ENCODE measurements at regions not wholly inside any gene's neighbourhood (a gene's known extent, or its start where the extent isn't known, plus 50 kb on each side); places are given as distances from the start of the nearest gene placed in this dataset.

- no peak for TF ChIP-seq EZH2 (optimal IDR thresholded peaks at IDR 0.05; ENCODE audit: low read depth, low read length)
- no peak for TF ChIP-seq EZH2phosphoT487 (IDR thresholded peaks at IDR 0.05; ENCODE audit: low read length)
- TF ChIP-seq CTCF (IDR thresholded peaks at IDR 0.05; ENCODE audit: low read length) = no peak
Measured at GRCh38 chr6:67639161-67639560, 995.9 kb upstream of the ADGRB3 start.

GRCh38 chr6:67634199-67634598 is 1000.9 kb upstream of the ADGRB3 start:
- Histone ChIP-seq H3K9ac (ENCODE audit: low read length) (no peak overlapping the region), H3K9me2 (replicated peaks; ENCODE audit: insufficient read depth, low read length) (no peaks in the 10 kb centered on the region), H3K36me3 (replicated peaks; ENCODE audit: insufficient read depth, low read length) (no peaks in the 10 kb centered on the region), H3K79me2 (ENCODE audit: low read length) (no peaks in the 10 kb centered on the region), H3K4me1 (ENCODE audit: low read length) (no peaks in the 10 kb centered on the region), H3F3A (ENCODE audit: insufficient read depth, low read length) (no peaks in the 10 kb centered on the region), H3K27me3 (replicated peaks; ENCODE audit: insufficient read depth, low read length) (no peaks in the 10 kb centered on the region), H3K27ac (ENCODE audit: low read length) (no peak overlapping the region), H3K4me2 (ENCODE audit: low read depth, low read length) (no peak overlapping the region), H3K4me3 (ENCODE audit: low read length) (no peak overlapping the region), H4K20me1 (ENCODE audit: insufficient read depth, low read length) (no peaks in the 10 kb centered on the region), H3K9me3 (replicated peaks; ENCODE audit: insufficient read depth, low read length) (no peaks in the 10 kb centered on the region), H2AFZ (ENCODE audit: low read length) (no peak overlapping the region)
- TF ChIP-seq EZH2 (optimal IDR thresholded peaks at IDR 0.05; ENCODE audit: low read depth, low read length) = no peak
- TF ChIP-seq EZH2phosphoT487 (IDR thresholded peaks at IDR 0.05; ENCODE audit: low read length) = no peak
- TF ChIP-seq CTCF (IDR thresholded peaks at IDR 0.05; ENCODE audit: low read length) = no peak
- no peak for DNase-seq

More at GRCh38 chr6:67639161-67639560, 995.9 kb upstream of the ADGRB3 start:
- H3K4me1 ChIP-seq (ENCODE audit: low read length) = no peaks in the 10 kb centered on the region
- H3K27me3 ChIP-seq (replicated peaks; ENCODE audit: insufficient read depth, low read length) = no peaks in the 10 kb centered on the region
- no peaks in the 10 kb centered on the region for H3K36me3 ChIP-seq (replicated peaks; ENCODE audit: insufficient read depth, low read length)
- H3F3A ChIP-seq (ENCODE audit: insufficient read depth, low read length) = no peaks in the 10 kb centered on the region
- H3K4me3 ChIP-seq (ENCODE audit: low read length) = no peak overlapping the region
- H2AFZ ChIP-seq (ENCODE audit: low read length) = no peak overlapping the region
- H3K4me2 ChIP-seq (ENCODE audit: low read depth, low read length) = no peak overlapping the region
- H3K27ac ChIP-seq (ENCODE audit: low read length) = no peak overlapping the region
- no peak for DNase-seq
- no peaks in the 10 kb centered on the region for H3K9me2 ChIP-seq (replicated peaks; ENCODE audit: insufficient read depth, low read length)
- no peaks in the 10 kb centered on the region for H3K9me3 ChIP-seq (replicated peaks; ENCODE audit: insufficient read depth, low read length)
- H3K9ac ChIP-seq (ENCODE audit: low read length) = no peak overlapping the region
- no peaks in the 10 kb centered on the region for H3K79me2 ChIP-seq (ENCODE audit: low read length)
- H4K20me1 ChIP-seq (ENCODE audit: insufficient read depth, low read length) = no peaks in the 10 kb centered on the region

GRCh38 chr6:67633058-67633457 is 1002.0 kb upstream of the ADGRB3 start:
- H3K9me2 ChIP-seq (replicated peaks; ENCODE audit: insufficient read depth, low read length) = no peaks in the 10 kb centered on the region
- no peak overlapping the region for H3K9ac ChIP-seq (ENCODE audit: low read length)
- DNase-seq = no peak
- H3K4me3 ChIP-seq (ENCODE audit: low read length) = no peak overlapping the region
- no peaks in the 10 kb centered on the region for H3F3A ChIP-seq (ENCODE audit: insufficient read depth, low read length)
- H3K9me3 ChIP-seq (replicated peaks; ENCODE audit: insufficient read depth, low read length) = no peaks in the 10 kb centered on the region
- no peak for TF ChIP-seq EZH2 (optimal IDR thresholded peaks at IDR 0.05; ENCODE audit: low read depth, low read length)
- TF ChIP-seq CTCF (IDR thresholded peaks at IDR 0.05; ENCODE audit: low read length) = no peak
- no peak for TF ChIP-seq EZH2phosphoT487 (IDR thresholded peaks at IDR 0.05; ENCODE audit: low read length)
- H3K4me1 ChIP-seq (ENCODE audit: low read length) = no peaks in the 10 kb centered on the region
- H2AFZ ChIP-seq (ENCODE audit: low read length) = no peak overlapping the region
- no peaks in the 10 kb centered on the region for H3K36me3 ChIP-seq (replicated peaks; ENCODE audit: insufficient read depth, low read length)
- no peak overlapping the region for H3K27ac ChIP-seq (ENCODE audit: low read length)
- H3K79me2 ChIP-seq (ENCODE audit: low read length) = no peaks in the 10 kb centered on the region
- no peaks in the 10 kb centered on the region for H3K27me3 ChIP-seq (replicated peaks; ENCODE audit: insufficient read depth, low read length)
- no peak overlapping the region for H3K4me2 ChIP-seq (ENCODE audit: low read depth, low read length)
- H4K20me1 ChIP-seq (ENCODE audit: insufficient read depth, low read length) = no peaks in the 10 kb centered on the region
